ENCODE measurements at regions not wholly inside any gene's neighbourhood (a gene's known extent, or its start where the extent isn't known, plus 50 kb on each side); places are given as distances from the start of the nearest gene placed in this dataset.

DNA sequence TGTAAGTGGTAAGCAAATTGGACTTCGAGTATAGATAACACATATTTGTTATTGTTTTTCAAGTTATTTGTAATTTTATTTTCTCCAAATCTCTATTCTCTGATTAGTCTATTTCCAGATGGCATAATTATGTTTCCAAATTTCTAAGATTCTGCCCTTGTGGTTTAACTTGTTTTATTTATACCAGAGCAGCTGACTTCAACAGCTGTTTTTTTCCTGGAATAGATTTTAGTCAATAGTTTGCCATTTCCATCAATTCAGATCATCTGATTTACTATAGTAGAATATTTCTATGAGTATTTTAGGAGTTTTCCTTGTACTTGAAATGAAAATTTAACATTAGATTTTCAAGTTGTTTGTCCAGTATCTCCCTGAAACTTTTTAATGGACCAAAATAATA, 848.7 kb upstream of the MIR17HG start:
- Histone ChIP-seq H3K27me3 (ENCODE audit: insufficient read depth, poor library complexity, severe bottlenecking) (no peaks in the 10 kb centered on the region), H3K4me3 (replicated peaks; ENCODE audit: insufficient read depth, low read length) (no peak overlapping the region), H3K27ac (replicated peaks) (no peak overlapping the region)
- TF ChIP-seq SPI1 (IDR thresholded peaks at IDR 0.05; ENCODE audit: borderline replicate concordance, low read depth) = no peak
- TF ChIP-seq, protein P1, sequence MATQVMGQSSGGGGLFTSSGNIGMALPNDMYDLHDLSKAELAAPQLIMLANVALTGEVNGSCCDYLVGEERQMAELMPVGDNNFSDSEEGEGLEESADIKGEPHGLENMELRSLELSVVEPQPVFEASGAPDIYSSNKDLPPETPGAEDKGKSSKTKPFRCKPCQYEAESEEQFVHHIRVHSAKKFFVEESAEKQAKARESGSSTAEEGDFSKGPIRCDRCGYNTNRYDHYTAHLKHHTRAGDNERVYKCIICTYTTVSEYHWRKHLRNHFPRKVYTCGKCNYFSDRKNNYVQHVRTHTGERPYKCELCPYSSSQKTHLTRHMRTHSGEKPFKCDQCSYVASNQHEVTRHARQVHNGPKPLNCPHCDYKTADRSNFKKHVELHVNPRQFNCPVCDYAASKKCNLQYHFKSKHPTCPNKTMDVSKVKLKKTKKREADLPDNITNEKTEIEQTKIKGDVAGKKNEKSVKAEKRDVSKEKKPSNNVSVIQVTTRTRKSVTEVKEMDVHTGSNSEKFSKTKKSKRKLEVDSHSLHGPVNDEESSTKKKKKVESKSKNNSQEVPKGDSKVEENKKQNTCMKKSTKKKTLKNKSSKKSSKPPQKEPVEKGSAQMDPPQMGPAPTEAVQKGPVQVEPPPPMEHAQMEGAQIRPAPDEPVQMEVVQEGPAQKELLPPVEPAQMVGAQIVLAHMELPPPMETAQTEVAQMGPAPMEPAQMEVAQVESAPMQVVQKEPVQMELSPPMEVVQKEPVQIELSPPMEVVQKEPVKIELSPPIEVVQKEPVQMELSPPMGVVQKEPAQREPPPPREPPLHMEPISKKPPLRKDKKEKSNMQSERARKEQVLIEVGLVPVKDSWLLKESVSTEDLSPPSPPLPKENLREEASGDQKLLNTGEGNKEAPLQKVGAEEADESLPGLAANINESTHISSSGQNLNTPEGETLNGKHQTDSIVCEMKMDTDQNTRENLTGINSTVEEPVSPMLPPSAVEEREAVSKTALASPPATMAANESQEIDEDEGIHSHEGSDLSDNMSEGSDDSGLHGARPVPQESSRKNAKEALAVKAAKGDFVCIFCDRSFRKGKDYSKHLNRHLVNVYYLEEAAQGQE (IDR thresholded peaks at IDR 0.05; ENCODE audit: insufficient replicate concordance, low read depth) = no peak
- TF ChIP-seq GABPA (IDR thresholded peaks at IDR 0.05; ENCODE audit: low read depth) = no peak
- TF ChIP-seq CTCF (IDR thresholded peaks at IDR 0.05; ENCODE audit: insufficient read depth, low read length) = no peak
- TF ChIP-seq POLR2AphosphoS5 (IDR thresholded peaks at IDR 0.05; ENCODE audit: low read depth) = no peak
- DNase-seq (ENCODE audit: low read depth in 1 of 2, low spot score in 1 of 2) = no peak

DNA sequence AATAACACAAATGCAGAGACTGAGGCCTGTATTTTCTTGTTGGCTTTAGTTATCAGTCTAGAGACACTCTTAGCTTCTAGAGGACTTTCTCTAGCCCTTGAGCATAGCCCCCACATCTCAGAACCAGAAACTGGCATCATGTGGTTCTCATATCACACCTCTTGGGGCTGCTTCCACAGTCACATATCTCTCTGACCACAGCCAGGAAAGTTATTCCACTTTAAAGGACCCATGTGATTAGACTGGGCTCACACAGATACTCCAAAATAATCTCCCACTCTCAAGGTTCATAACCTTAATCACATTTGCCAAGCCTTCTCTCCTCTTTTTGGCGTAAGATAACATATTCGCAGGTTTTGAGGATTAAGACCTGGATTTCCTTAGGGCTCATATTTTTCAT, 846.9 kb upstream of the MIR17HG start:
- Histone ChIP-seq H3K4me3 (replicated peaks; ENCODE audit: insufficient read depth, low read length) (no peak overlapping the region), H3K27me3 (ENCODE audit: insufficient read depth, poor library complexity, severe bottlenecking) (no peaks in the 10 kb centered on the region), H3K27ac (replicated peaks) (no peak overlapping the region)
- TF ChIP-seq CTCF (IDR thresholded peaks at IDR 0.05; ENCODE audit: insufficient read depth, low read length) (no peak), GABPA (IDR thresholded peaks at IDR 0.05; ENCODE audit: low read depth) (no peak), POLR2AphosphoS5 (IDR thresholded peaks at IDR 0.05; ENCODE audit: low read depth) (no peak), SPI1 (IDR thresholded peaks at IDR 0.05; ENCODE audit: borderline replicate concordance, low read depth) (no peak)
- TF ChIP-seq, protein P1 (IDR thresholded peaks at IDR 0.05; ENCODE audit: insufficient replicate concordance, low read depth) = no peak
- DNase-seq (ENCODE audit: low read depth in 1 of 2, low spot score in 1 of 2) = no peak

- DNase-seq (ENCODE audit: low read depth in 1 of 2, low spot score in 1 of 2) = no peak
- Histone ChIP-seq H3K4me3 (replicated peaks; ENCODE audit: insufficient read depth, low read length) (no peak overlapping the region), H3K27me3 (ENCODE audit: insufficient read depth, poor library complexity, severe bottlenecking) (no peaks in the 10 kb centered on the region), H3K27ac (replicated peaks) (no peak overlapping the region)
- TF ChIP-seq, protein P1 (IDR thresholded peaks at IDR 0.05; ENCODE audit: insufficient replicate concordance, low read depth) = no peak
- no peak for TF ChIP-seq GABPA (IDR thresholded peaks at IDR 0.05; ENCODE audit: low read depth)
- TF ChIP-seq POLR2AphosphoS5 (IDR thresholded peaks at IDR 0.05; ENCODE audit: low read depth) = no peak
- TF ChIP-seq CTCF (IDR thresholded peaks at IDR 0.05; ENCODE audit: insufficient read depth, low read length) = no peak
- TF ChIP-seq SPI1 (IDR thresholded peaks at IDR 0.05; ENCODE audit: borderline replicate concordance, low read depth) = no peak
Measured at GRCh38 chr13:90502153-90502552, 845.3 kb upstream of the MIR17HG start.
